GM10248 (cell line): ENCODE measurements at regions not wholly inside any gene's neighbourhood (a gene's known extent, or its start where the extent isn't known, plus 50 kb on each side); places are given as distances from the start of the nearest gene placed in this dataset.

ENCODE experiments used
- CTCF ChIA-PET: fragments of 300-600 bp; sonication (Branson Sonifier 250); formaldehyde crosslinking; extraction: SDS; loops from one replicate; lab custom pipeline; 2021; ENCODE audit warnings: antibody characterized with exemption; lab: Yijun Ruan, JAX
- POLR2A ChIA-PET: fragments of 350-650 bp; sonication (Branson Sonifier 250); formaldehyde crosslinking; extraction: SDS; loops from one replicate; lab custom pipeline; 2020; ENCODE audit warnings: antibody characterized with exemption; lab: Yijun Ruan, JAX
- DNase-seq: peaks from one replicate; pipeline ENCODE4 v3.0.0; 2012; ENCODE audit errors: extremely low spot score
- TF ChIP-seq, protein P1 (sequence below): IDR thresholded peaks from 2 replicates; pipeline ENCODE4 v1.5.1; 2012; ENCODE audit warnings: mild to moderate bottlenecking, low read depth; ENCODE audit errors: extremely low read depth, missing control alignments, control extremely low read depth

- POLR2A ChIA-PET = no interaction called here
- CTCF ChIA-PET = interaction anchor here (1.0 to 1.5 kb wide), 3 partner anchors 9 to 32 kb away, joined by 3 to 5 read pairs (median 4); no protein-coding TSS in a partner anchor
- DNase-seq = no peak
- TF ChIP-seq, protein P1, sequence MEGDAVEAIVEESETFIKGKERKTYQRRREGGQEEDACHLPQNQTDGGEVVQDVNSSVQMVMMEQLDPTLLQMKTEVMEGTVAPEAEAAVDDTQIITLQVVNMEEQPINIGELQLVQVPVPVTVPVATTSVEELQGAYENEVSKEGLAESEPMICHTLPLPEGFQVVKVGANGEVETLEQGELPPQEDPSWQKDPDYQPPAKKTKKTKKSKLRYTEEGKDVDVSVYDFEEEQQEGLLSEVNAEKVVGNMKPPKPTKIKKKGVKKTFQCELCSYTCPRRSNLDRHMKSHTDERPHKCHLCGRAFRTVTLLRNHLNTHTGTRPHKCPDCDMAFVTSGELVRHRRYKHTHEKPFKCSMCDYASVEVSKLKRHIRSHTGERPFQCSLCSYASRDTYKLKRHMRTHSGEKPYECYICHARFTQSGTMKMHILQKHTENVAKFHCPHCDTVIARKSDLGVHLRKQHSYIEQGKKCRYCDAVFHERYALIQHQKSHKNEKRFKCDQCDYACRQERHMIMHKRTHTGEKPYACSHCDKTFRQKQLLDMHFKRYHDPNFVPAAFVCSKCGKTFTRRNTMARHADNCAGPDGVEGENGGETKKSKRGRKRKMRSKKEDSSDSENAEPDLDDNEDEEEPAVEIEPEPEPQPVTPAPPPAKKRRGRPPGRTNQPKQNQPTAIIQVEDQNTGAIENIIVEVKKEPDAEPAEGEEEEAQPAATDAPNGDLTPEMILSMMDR = no peak
Observed at GRCh38 chr12:69039911-69040310, 106.9 kb upstream of the CPM start.

DNA sequence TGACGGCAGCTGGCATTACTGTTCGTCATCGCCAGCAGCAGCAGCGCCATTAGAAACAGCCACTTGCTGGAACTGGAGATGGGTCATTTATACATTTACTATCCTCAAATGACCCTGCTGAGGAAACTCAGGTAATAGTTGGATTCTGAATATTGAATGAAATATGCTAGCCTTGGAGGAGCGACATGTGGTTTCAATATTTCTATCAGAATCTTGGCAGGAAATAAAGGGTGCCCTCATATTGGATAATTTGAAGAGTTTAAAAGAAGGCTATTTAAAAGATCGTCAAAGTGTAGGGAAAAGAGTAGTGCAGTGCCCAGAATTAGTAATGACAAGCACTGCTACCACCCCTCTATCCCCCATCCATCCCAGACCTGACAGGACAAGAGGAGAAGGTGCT is 109.6 kb upstream of the CPM start:
- DNase-seq = no peak
- ChIA-PET CTCF (no interaction called here), POLR2A (no interaction called here)
- TF ChIP-seq, protein P1 = no peak

GRCh38 chr12:69042970-69043369 is 110.0 kb upstream of the CPM start:
- ChIA-PET POLR2A (no interaction called here), CTCF (no interaction called here)
- TF ChIP-seq, protein P1 = no peak
- DNase-seq = no peak

DNA sequence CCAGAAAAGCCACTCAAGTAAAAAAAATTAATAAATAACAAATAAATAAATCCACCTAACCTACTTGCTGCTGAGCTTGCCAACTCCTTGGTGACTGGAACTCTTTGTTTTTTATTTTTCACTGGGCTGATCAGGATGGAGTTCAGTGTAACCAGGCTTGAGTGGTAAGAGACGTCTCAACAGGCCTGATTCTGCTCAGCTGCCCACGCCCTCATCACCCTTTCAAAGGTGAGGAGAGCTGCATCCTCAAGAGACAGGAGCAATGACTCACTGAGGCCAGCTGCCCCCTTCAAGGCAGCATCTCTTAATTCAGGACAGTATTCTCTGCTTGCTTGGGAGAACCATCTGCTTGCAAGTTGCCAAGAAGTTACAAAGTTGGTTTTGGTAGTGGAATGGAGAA is 111.9 kb upstream of the CPM start:
- ChIA-PET POLR2A (no interaction called here), CTCF (interaction anchor here (2.7 kb wide), 1 partner anchor 14 kb away, joined by 10 read pairs; no protein-coding TSS in a partner anchor)
- TF ChIP-seq, protein P1 = no peak
- DNase-seq = no peak

- ChIA-PET CTCF (interaction anchor here (1.4 to 2.7 kb wide), 2 partner anchors 14 to 25 kb away, joined by 4 to 10 read pairs; no protein-coding TSS in a partner anchor), POLR2A (no interaction called here)
- TF ChIP-seq, protein P1 = no peak
- no peak for DNase-seq
Observed at GRCh38 chr12:69045430-69045829, 112.5 kb upstream of the CPM start.

DNA sequence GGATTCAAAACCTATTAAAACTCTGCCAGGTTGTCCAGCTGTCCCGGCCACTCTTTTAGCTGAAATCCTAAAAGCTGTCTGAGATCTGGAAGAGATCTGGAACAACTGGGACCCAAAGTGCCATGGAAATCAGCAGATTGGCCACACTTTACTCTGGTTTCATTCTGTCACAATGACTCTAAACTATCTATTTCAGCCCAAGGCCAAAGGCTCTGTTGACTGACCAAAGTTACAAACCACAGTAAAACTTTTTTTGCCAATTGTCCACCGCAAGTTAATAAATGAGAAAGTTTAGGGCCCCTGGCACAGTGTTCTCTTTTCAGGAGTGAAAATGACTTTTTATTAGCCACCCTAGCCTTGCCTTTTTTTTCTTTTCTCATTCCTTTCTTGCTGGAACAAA is 113.4 kb upstream of the CPM start:
- TF ChIP-seq, protein P1 = no peak
- ChIA-PET CTCF (interaction anchor here (1.1 to 2.7 kb wide), 3 partner anchors 15 to 24 kb away, joined by 3 to 10 read pairs (median 4); no protein-coding TSS in a partner anchor), POLR2A (no interaction called here)
- DNase-seq = no peak
